Gastroesophageal sphincter (tissue), 4 donors: ENCODE measurements at regions not wholly inside any gene's neighbourhood (a gene's known extent, or its start where the extent isn't known, plus 50 kb on each side); places are given as distances from the start of the nearest gene placed in this dataset.

Experiments used
- ATAC-seq: fragments of 150-250 bp; one replicate; pipeline ENCODE4 v1.9.1; 2016; ENCODE audit warnings: mild to moderate bottlenecking, moderate library complexity
- H3K27ac ChIP-seq, 4 donors: fragments of 200-600 bp; sonication (generic) in 3 of 4; 1 replicate in 3 of 4; 2 replicates in 1 of 4; pipeline ENCODE4 v1.5.1; 2016 to 2019
- H3K27me3 ChIP-seq: fragments of 200-600 bp; sonication (generic); one replicate; pipeline ENCODE4 v1.5.1; 2019
- H3K36me3 ChIP-seq, 2 donors: fragments of 200-600 bp; sonication (generic); one replicate each; pipeline ENCODE4 v1.5.1; 2019; ENCODE audit warnings: control low read depth in 1 of 2
- H3K4me1 ChIP-seq, 3 donors: fragments of 200-600 bp; sonication (generic); 1 replicate in 2 of 3; 2 replicates in 1 of 3; pipeline ENCODE4 v1.5.1; 2016 to 2019; ENCODE audit warnings: control low read depth in 2 of 3
- H3K4me3 ChIP-seq, 2 donors: fragments of 200-600 bp; sonication (generic); one replicate each; pipeline ENCODE4 v1.5.1; 2019; ENCODE audit warnings: mild to moderate bottlenecking in 1 of 2, moderate library complexity in 1 of 2
- H3K9me3 ChIP-seq, 3 donors: fragments of 200-600 bp; sonication (generic); one replicate each; pipeline ENCODE4 v1.5.1; 2017 to 2019; ENCODE audit warnings: control low read depth in 2 of 3
- CTCF ChIP-seq, 4 experiments: fragments of 200-600 bp in 2 of 4; fragments of 450-650 bp in 2 of 4; sonication (generic) in 1 of 4; IDR thresholded peaks; one replicate each; pipeline ENCODE4 v1.5.1; 2017 to 2019; ENCODE audit warnings: antibody characterized with exemption in 4 of 4, mild to moderate bottlenecking in 2 of 4, moderate library complexity in 2 of 4
- EP300 ChIP-seq: sonication (generic); formaldehyde crosslinking; IDR thresholded peaks from one replicate; pipeline ENCODE4 v1.6.1; 2017; ENCODE audit warnings: antibody characterized with exemption, mild to moderate bottlenecking
- POLR2A ChIP-seq, 2 donors: fragments of 450-650 bp; IDR thresholded peaks; one replicate each; pipeline ENCODE4 v1.6.1; 2017; ENCODE audit warnings: antibody characterized with exemption in 2 of 2, mild to moderate bottlenecking in 2 of 2, moderate library complexity in 1 of 2
- POLR2AphosphoS5 ChIP-seq: sonication (generic); formaldehyde crosslinking; IDR thresholded peaks from one replicate; pipeline ENCODE4 v1.6.1; 2017; ENCODE audit warnings: antibody characterized with exemption
- WGBS, 2 donors: methylation state at CpG; one replicate each; pipeline ENCODE4 v1.1.5; 2018; ENCODE audit warnings: low coverage in 1 of 2; 5-methylcytosine and 5-hydroxymethylcytosine counted together

DNA sequence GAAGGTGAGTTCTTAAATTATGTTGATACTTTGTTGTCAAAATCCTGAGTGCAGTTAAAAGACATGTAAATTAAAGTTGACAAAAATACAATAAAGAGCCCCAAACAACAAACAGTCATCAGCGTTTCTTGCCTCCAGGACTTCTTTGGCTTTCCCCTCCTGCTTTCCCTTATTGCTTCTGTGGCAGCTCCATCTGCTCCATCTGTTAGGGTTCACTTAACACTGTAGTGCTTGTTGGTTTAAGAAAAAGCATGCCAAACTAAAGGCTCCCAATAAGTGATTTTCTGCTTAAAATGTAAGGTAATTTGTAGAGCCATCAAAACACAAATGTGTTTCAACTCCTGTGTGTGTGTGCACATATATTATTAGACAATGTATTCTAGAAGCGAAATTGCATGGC lies 254.3 kb upstream of the GNAI1 start:
- TF ChIP-seq POLR2AphosphoS5 (no peak), POLR2A (IDR thresholded peaks at IDR 0.05) (no peak), CTCF (IDR thresholded peaks at IDR 0.05) (no peak), EP300 (no peak)
- WGBS, 2 donors, result 40 to 51% methylated on average over 2 of the region's 2 CpGs
- no peak for ATAC-seq
- no peaks in the 10 kb centered on the region for H3K9me3 ChIP-seq
- H3K36me3 ChIP-seq, result no peaks in the 10 kb centered on the region
- H3K4me3 ChIP-seq, result no peak overlapping the region
- no peak overlapping the region for H3K27ac ChIP-seq
- H3K27me3 ChIP-seq, result no peaks in the 10 kb centered on the region
- H3K4me1 ChIP-seq, result no peaks in the 10 kb centered on the region

DNA sequence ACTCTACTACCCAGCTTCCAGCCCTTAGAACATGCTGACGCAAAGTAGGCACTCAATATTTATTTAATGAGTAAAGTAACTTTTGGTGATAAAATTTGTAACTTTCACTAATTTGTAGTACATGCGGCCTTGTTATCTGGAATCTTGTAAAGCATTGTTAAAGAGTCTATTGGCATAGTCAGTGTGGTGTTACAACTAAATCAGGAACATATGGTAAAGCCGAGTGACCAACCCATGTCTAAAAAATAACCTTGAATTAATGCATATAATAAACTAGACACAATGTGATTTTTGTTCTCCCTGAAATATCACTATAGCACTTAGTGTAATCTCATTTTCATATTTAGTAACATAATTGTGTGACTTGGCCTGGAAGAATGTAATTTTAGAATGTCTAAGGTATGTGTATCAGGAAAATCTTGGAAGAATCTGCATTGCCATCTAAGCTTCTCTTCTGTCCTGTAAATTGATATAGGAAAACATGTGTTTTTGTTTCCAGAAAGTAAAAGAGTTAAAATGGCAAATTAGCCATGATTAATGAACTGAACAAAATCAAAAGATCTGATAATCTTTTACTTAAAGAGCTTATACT lies 256.7 kb upstream of the GNAI1 start:
- H3K9me3 ChIP-seq, result no peaks in the 10 kb centered on the region
- H3K4me3 ChIP-seq, result no peak overlapping the region
- H3K36me3 ChIP-seq, result no peaks in the 10 kb centered on the region
- ATAC-seq, result no peak
- no peaks in the 10 kb centered on the region for H3K27me3 ChIP-seq
- TF ChIP-seq POLR2A (IDR thresholded peaks at IDR 0.05) (no peak), POLR2AphosphoS5 (no peak), EP300 (no peak), CTCF (IDR thresholded peaks at IDR 0.05) (no peak)
- no peaks in the 10 kb centered on the region for H3K4me1 ChIP-seq
- WGBS, 2 donors, result 81 to 100% methylated on average over 1 to 3 of the region's 3 CpGs
- H3K27ac ChIP-seq, result no peak overlapping the region

DNA sequence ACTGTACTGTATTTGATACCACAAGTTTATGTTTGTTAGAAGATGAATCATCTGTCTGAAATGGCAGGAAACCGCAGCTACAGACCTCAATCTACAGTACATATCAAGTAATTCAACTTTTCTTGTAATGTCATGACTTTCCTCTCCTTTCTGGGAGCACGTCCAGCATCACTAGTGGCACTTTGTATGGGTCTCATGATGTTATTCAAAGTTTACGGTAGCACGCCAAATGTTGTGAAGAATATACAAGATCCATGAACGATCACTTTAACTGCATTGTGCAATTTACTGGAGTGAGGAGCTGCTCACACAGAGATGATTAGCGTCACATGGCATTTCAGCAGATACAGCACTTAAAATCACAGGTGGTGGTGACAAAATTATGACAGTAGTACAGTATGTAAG lies 257.8 kb upstream of the GNAI1 start:
- no peak overlapping the region for H3K27ac ChIP-seq
- H3K27me3 ChIP-seq, result no peaks in the 10 kb centered on the region
- no peaks in the 10 kb centered on the region for H3K4me1 ChIP-seq
- TF ChIP-seq POLR2AphosphoS5 (no peak), EP300 (no peak), POLR2A (IDR thresholded peaks at IDR 0.05) (no peak), CTCF (IDR thresholded peaks at IDR 0.05) (no peak)
- H3K4me3 ChIP-seq, result no peak overlapping the region
- no peaks in the 10 kb centered on the region for H3K36me3 ChIP-seq
- H3K9me3 ChIP-seq, result no peaks in the 10 kb centered on the region
- WGBS, 2 donors, result 66 to 75% methylated on average over 6 of the region's 6 CpGs
- no peak for ATAC-seq

- ATAC-seq, result no peak
- H3K9me3 ChIP-seq, result no peaks in the 10 kb centered on the region
- no peaks in the 10 kb centered on the region for H3K27me3 ChIP-seq
- WGBS, 2 donors, result 40% methylated on average over 1 of the region's 1 CpG
- no peaks in the 10 kb centered on the region for H3K4me1 ChIP-seq
- H3K36me3 ChIP-seq, result no peaks in the 10 kb centered on the region
- no peak overlapping the region for H3K27ac ChIP-seq
- no peak for TF ChIP-seq POLR2AphosphoS5
- TF ChIP-seq CTCF (IDR thresholded peaks at IDR 0.05), result no peak
- TF ChIP-seq EP300, result no peak
- TF ChIP-seq POLR2A (IDR thresholded peaks at IDR 0.05), result no peak
- no peak overlapping the region for H3K4me3 ChIP-seq
Measured at GRCh38 chr7:79874797-79875196, 259.8 kb upstream of the GNAI1 start.

DNA sequence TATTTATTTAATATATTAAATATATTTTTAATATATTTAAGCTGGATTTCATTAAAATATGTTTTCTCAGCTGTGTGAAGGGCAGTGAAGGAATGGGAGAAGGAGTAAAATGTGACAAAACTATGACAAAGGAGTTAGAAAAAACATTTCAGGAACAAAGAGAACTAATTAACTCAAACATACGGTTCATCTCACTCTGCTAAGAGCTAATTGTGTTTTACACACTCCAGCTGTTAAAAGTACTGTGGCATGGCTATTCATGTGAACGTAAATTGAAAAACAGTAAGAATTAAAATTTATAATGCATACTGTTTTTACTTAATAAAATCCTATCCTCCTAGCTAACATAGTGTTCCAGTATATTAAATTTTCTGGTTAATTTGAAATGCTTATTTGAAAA lies 262.5 kb upstream of the GNAI1 start:
- no peak overlapping the region for H3K4me3 ChIP-seq
- no peaks in the 10 kb centered on the region for H3K9me3 ChIP-seq
- no peak overlapping the region for H3K27ac ChIP-seq
- H3K36me3 ChIP-seq, result no peaks in the 10 kb centered on the region
- no peaks in the 10 kb centered on the region for H3K4me1 ChIP-seq
- WGBS, 2 donors, result 36 to 69% methylated on average over 2 of the region's 2 CpGs
- H3K27me3 ChIP-seq, result no peaks in the 10 kb centered on the region
- no peak for ATAC-seq
- TF ChIP-seq POLR2A (IDR thresholded peaks at IDR 0.05) (no peak), POLR2AphosphoS5 (no peak), CTCF (IDR thresholded peaks at IDR 0.05) (no peak), EP300 (no peak)
